ENCODE measurements at regions not wholly inside any gene's neighbourhood (a gene's known extent, or its start where the extent isn't known, plus 50 kb on each side); places are given as distances from the start of the nearest gene placed in this dataset.

GRCh38 chr12:112590281-112590680, 171.5 kb downstream of the PTPN11 start:
- TF ChIP-seq, protein P1, sequence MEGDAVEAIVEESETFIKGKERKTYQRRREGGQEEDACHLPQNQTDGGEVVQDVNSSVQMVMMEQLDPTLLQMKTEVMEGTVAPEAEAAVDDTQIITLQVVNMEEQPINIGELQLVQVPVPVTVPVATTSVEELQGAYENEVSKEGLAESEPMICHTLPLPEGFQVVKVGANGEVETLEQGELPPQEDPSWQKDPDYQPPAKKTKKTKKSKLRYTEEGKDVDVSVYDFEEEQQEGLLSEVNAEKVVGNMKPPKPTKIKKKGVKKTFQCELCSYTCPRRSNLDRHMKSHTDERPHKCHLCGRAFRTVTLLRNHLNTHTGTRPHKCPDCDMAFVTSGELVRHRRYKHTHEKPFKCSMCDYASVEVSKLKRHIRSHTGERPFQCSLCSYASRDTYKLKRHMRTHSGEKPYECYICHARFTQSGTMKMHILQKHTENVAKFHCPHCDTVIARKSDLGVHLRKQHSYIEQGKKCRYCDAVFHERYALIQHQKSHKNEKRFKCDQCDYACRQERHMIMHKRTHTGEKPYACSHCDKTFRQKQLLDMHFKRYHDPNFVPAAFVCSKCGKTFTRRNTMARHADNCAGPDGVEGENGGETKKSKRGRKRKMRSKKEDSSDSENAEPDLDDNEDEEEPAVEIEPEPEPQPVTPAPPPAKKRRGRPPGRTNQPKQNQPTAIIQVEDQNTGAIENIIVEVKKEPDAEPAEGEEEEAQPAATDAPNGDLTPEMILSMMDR (IDR thresholded peaks at IDR 0.05), result no peak
- TF ChIP-seq TCF7L2 (IDR thresholded peaks at IDR 0.05; ENCODE audit: low read depth, low read length), result no peak
- TF ChIP-seq POLR2AphosphoS5 (IDR thresholded peaks at IDR 0.05; ENCODE audit: low read depth, low read length), result no peak
- TF ChIP-seq REST (IDR thresholded peaks at IDR 0.05; ENCODE audit: insufficient read depth in 1 of 2, low read depth in 2 of 2, low read length in 1 of 2), result no peak
